CD8-positive, alpha-beta memory T cell (primary cell): ENCODE measurements at regions not wholly inside any gene's neighbourhood (a gene's known extent, or its start where the extent isn't known, plus 50 kb on each side); places are given as distances from the start of the nearest gene placed in this dataset.

ENCODE experiments used
- CTCF ChIA-PET: fragments of 350-600 bp; sonication (Branson Sonifier 250); formaldehyde crosslinking; loops from one replicate; lab custom pipeline; 2021; ENCODE audit warnings: antibody characterized with exemption; lab: Charles Lee
- POLR2A ChIA-PET: fragments of 350-600 bp; sonication (Branson Sonifier 250); formaldehyde crosslinking; loops from one replicate; lab custom pipeline; 2021; ENCODE audit warnings: antibody characterized with exemption; lab: Charles Lee
- DNase-seq, 5 donors: peaks; one replicate each; pipeline versions ENCODE4 v3.0.0 to v3.0.0-alpha.2; 2020 to 2022; ENCODE audit warnings: mixed read lengths in 1 of 5
- H3K27ac ChIP-seq: one replicate; pipeline ENCODE4 v1.7.0; 2013; ENCODE audit warnings: low read depth, mild to moderate bottlenecking, low read length, moderate library complexity
- H3K27me3 ChIP-seq: 2 replicates; pipeline ENCODE4 v1.7.0; 2013; ENCODE audit warnings: low read length, mild to moderate bottlenecking; ENCODE audit not compliant: insufficient read depth, poor library complexity, severe bottlenecking
- H3K36me3 ChIP-seq: 2 replicates; pipeline ENCODE4 v1.7.0; 2013; ENCODE audit warnings: mild to moderate bottlenecking, low read length, moderate library complexity; ENCODE audit not compliant: insufficient read depth
- H3K4me1 ChIP-seq: 2 replicates; pipeline ENCODE4 v1.7.0; 2013; ENCODE audit warnings: mild to moderate bottlenecking, low read length, moderate library complexity; ENCODE audit not compliant: insufficient read depth
- H3K4me3 ChIP-seq: 2 replicates; pipeline ENCODE4 v1.7.0; 2013; ENCODE audit warnings: mild to moderate bottlenecking, low read length
- H3K9me3 ChIP-seq: 2 replicates; pipeline ENCODE4 v1.7.0; 2013; ENCODE audit warnings: mild to moderate bottlenecking, low read length
- H3K27ac Mint-ChIP-seq, 8 donors: one replicate each; pipeline ENCODE4 v1.8.0; 2020 to 2021; ENCODE audit warnings: mixed read lengths in 8 of 8, mild to moderate bottlenecking in 6 of 8, inconsistent platforms in 3 of 8, moderate library complexity in 3 of 8
- H3K27me3 Mint-ChIP-seq, 2 donors: one replicate each; pipeline ENCODE4 v1.8.0; 2020 to 2021; ENCODE audit warnings: mixed read lengths in 2 of 2, mild to moderate bottlenecking in 1 of 2, moderate library complexity in 1 of 2
- H3K36me3 Mint-ChIP-seq, 3 donors: one replicate each; pipeline ENCODE4 v1.8.0; 2020 to 2021; ENCODE audit warnings: mixed read lengths in 3 of 3, inconsistent platforms in 1 of 3, mild to moderate bottlenecking in 1 of 3
- H3K4me1 Mint-ChIP-seq, 3 donors: one replicate each; pipeline ENCODE4 v1.8.0; 2020 to 2021; ENCODE audit warnings: mixed read lengths in 3 of 3, inconsistent platforms in 1 of 3, mild to moderate bottlenecking in 1 of 3
- H3K4me3 Mint-ChIP-seq, 7 donors: one replicate each; pipeline ENCODE4 v1.8.0; 2020 to 2021; ENCODE audit warnings: mixed read lengths in 7 of 7, mild to moderate bottlenecking in 6 of 7, moderate library complexity in 4 of 7, inconsistent platforms in 2 of 7
- H3K9me3 Mint-ChIP-seq, 5 donors: one replicate each; pipeline ENCODE4 v1.8.0; 2020 to 2022; ENCODE audit warnings: mixed read lengths in 5 of 5, mild to moderate bottlenecking in 3 of 5, moderate library complexity in 2 of 5, inconsistent platforms in 1 of 5

GRCh38 chr12:71223139-71223538 lies 65.3 kb upstream of the TSPAN8 start:
- no peak for DNase-seq
- H3K27me3 ChIP-seq = no peaks in the 10 kb centered on the region
- Mint-ChIP-seq H3K27me3 (no peaks in the 10 kb centered on the region), H3K36me3 (no peaks in the 10 kb centered on the region), H3K4me1 (no peaks in the 10 kb centered on the region), H3K9me3 (peaks cover 0 to 4% (median 2%) of the 10 kb centered on the region in 5 donors), H3K4me3 (no peak overlapping the region), H3K27ac (no peak overlapping the region)
- ChIA-PET CTCF (no interaction called here), POLR2A (no interaction called here)
- no peaks in the 10 kb centered on the region for H3K36me3 ChIP-seq
- no peaks in the 10 kb centered on the region for H3K9me3 ChIP-seq
- H3K27ac ChIP-seq = no peak overlapping the region
- no peaks in the 10 kb centered on the region for H3K4me1 ChIP-seq
- no peak overlapping the region for H3K4me3 ChIP-seq

- Mint-ChIP-seq H3K4me3 (no peak overlapping the region), H3K36me3 (no peaks in the 10 kb centered on the region), H3K27ac (no peak overlapping the region), H3K27me3 (no peaks in the 10 kb centered on the region), H3K9me3 (peaks cover 0 to 4% (median 0%) of the 10 kb centered on the region in 5 donors), H3K4me1 (no peaks in the 10 kb centered on the region)
- Histone ChIP-seq H3K4me3 (no peak overlapping the region), H3K4me1 (no peaks in the 10 kb centered on the region), H3K27ac (no peak overlapping the region), H3K27me3 (no peaks in the 10 kb centered on the region), H3K9me3 (no peaks in the 10 kb centered on the region), H3K36me3 (no peaks in the 10 kb centered on the region)
- CTCF ChIA-PET = no interaction called here
- no peak for DNase-seq
- POLR2A ChIA-PET = no interaction called here
Observed at GRCh38 chr12:71222436-71222835, 64.6 kb upstream of the TSPAN8 start.

- no peaks in the 10 kb centered on the region for H3K9me3 ChIP-seq
- Mint-ChIP-seq H3K27me3 (no peaks in the 10 kb centered on the region), H3K36me3 (no peaks in the 10 kb centered on the region), H3K9me3 (peaks cover 0 to 4% (median 0%) of the 10 kb centered on the region in 5 donors), H3K27ac (no peak overlapping the region), H3K4me3 (no peak overlapping the region), H3K4me1 (no peaks in the 10 kb centered on the region)
- H3K4me3 ChIP-seq = no peak overlapping the region
- H3K4me1 ChIP-seq = no peaks in the 10 kb centered on the region
- ChIA-PET CTCF (no interaction called here), POLR2A (no interaction called here)
- no peak overlapping the region for H3K27ac ChIP-seq
- H3K36me3 ChIP-seq = no peaks in the 10 kb centered on the region
- no peak for DNase-seq
- H3K27me3 ChIP-seq = no peaks in the 10 kb centered on the region
Observed at GRCh38 chr12:71220260-71220659, 62.5 kb upstream of the TSPAN8 start.

- no peaks in the 10 kb centered on the region for H3K27me3 Mint-ChIP-seq
- CTCF ChIA-PET = no interaction called here
- H3K36me3 Mint-ChIP-seq = no peaks in the 10 kb centered on the region
Observed at GRCh38 chr12:71219224-71219623, 61.4 kb upstream of the TSPAN8 start.

GRCh38 chr12:71218616-71219015 lies 60.8 kb upstream of the TSPAN8 start:
- Mint-ChIP-seq H3K27me3 (no peaks in the 10 kb centered on the region), H3K36me3 (no peaks in the 10 kb centered on the region), H3K4me3 (no peak overlapping the region), H3K4me1 (no peaks in the 10 kb centered on the region), H3K9me3 (no peaks in the 10 kb centered on the region), H3K27ac (no peak overlapping the region)
- DNase-seq = no peak
- Histone ChIP-seq H3K36me3 (no peaks in the 10 kb centered on the region), H3K27ac (no peak overlapping the region), H3K27me3 (no peaks in the 10 kb centered on the region), H3K9me3 (no peaks in the 10 kb centered on the region), H3K4me1 (no peaks in the 10 kb centered on the region), H3K4me3 (no peak overlapping the region)
- ChIA-PET POLR2A (no interaction called here), CTCF (no interaction called here)

More at GRCh38 chr12:71219224-71219623, 61.4 kb upstream of the TSPAN8 start:
- POLR2A ChIA-PET = no interaction called here
- Histone ChIP-seq H3K4me1 (no peaks in the 10 kb centered on the region), H3K4me3 (no peak overlapping the region), H3K36me3 (no peaks in the 10 kb centered on the region), H3K27me3 (no peaks in the 10 kb centered on the region), H3K9me3 (no peaks in the 10 kb centered on the region), H3K27ac (no peak overlapping the region)
- no peak for DNase-seq
- no peaks in the 10 kb centered on the region for H3K9me3 Mint-ChIP-seq
- no peak overlapping the region for H3K27ac Mint-ChIP-seq
- no peak overlapping the region for H3K4me3 Mint-ChIP-seq
- no peaks in the 10 kb centered on the region for H3K4me1 Mint-ChIP-seq

- POLR2A ChIA-PET = no interaction called here
- CTCF ChIA-PET = no interaction called here
- no peak overlapping the region for H3K4me3 ChIP-seq
- no peak overlapping the region for H3K27ac ChIP-seq
- Mint-ChIP-seq H3K36me3 (no peaks in the 10 kb centered on the region), H3K4me1 (no peaks in the 10 kb centered on the region), H3K27me3 (no peaks in the 10 kb centered on the region), H3K9me3 (no peaks in the 10 kb centered on the region), H3K4me3 (no peak overlapping the region), H3K27ac (peak overlapping the region in 1 of 8 donors; percentile 0)
- no peaks in the 10 kb centered on the region for H3K9me3 ChIP-seq
- H3K4me1 ChIP-seq = no peaks in the 10 kb centered on the region
- no peak for DNase-seq
- H3K27me3 ChIP-seq = no peaks in the 10 kb centered on the region
- no peaks in the 10 kb centered on the region for H3K36me3 ChIP-seq
Observed at GRCh38 chr12:71216725-71217579, 59.2 kb upstream of the TSPAN8 start.

- no peaks in the 10 kb centered on the region for H3K9me3 Mint-ChIP-seq
- no peak overlapping the region for H3K27ac Mint-ChIP-seq
- no peak overlapping the region for H3K4me3 Mint-ChIP-seq
- H3K9me3 ChIP-seq = no peaks in the 10 kb centered on the region
- ChIA-PET CTCF (no interaction called here), POLR2A (no interaction called here)
- no peak overlapping the region for H3K27ac ChIP-seq
- H3K4me3 ChIP-seq = no peak overlapping the region
- no peaks in the 10 kb centered on the region for H3K4me1 Mint-ChIP-seq
- H3K36me3 ChIP-seq = no peaks in the 10 kb centered on the region
- no peaks in the 10 kb centered on the region for H3K4me1 ChIP-seq
- H3K27me3 Mint-ChIP-seq = peaks cover 0 to 1% of the 10 kb centered on the region in 2 donors
- no peaks in the 10 kb centered on the region for H3K27me3 ChIP-seq
- H3K36me3 Mint-ChIP-seq = no peaks in the 10 kb centered on the region
- DNase-seq = no peak
Observed at GRCh38 chr12:71214511-71215285, 56.9 kb upstream of the TSPAN8 start.

GRCh38 chr12:71208053-71208685 lies 50.4 kb upstream of the TSPAN8 start:
- DNase-seq = no peak
- Histone ChIP-seq H3K4me3 (no peak overlapping the region), H3K9me3 (no peaks in the 10 kb centered on the region), H3K36me3 (no peaks in the 10 kb centered on the region), H3K27ac (no peak overlapping the region), H3K4me1 (no peaks in the 10 kb centered on the region), H3K27me3 (no peaks in the 10 kb centered on the region)
- Mint-ChIP-seq H3K36me3 (no peaks in the 10 kb centered on the region), H3K4me3 (no peak overlapping the region), H3K9me3 (peaks cover 0 to 8% (median 2%) of the 10 kb centered on the region in 5 donors), H3K27me3 (peaks cover 0 to 1% of the 10 kb centered on the region in 2 donors), H3K4me1 (no peaks in the 10 kb centered on the region), H3K27ac (no peak overlapping the region)
- ChIA-PET POLR2A (no interaction called here), CTCF (no interaction called here)
